Head of caudate nucleus (tissue), 42 donors: ENCODE measurements at regions not wholly inside any gene's neighbourhood (a gene's known extent, or its start where the extent isn't known, plus 50 kb on each side); places are given as distances from the start of the nearest gene placed in this dataset.
"Not testable (repeated sequence)": the region's sequence is repeated elsewhere in the genome, so short reads cannot be mapped to it uniquely, and the experiment has no call there.

Experiments used
- DNase-seq, 42 donors: peaks; one replicate each; pipeline versions ENCODE4 v3.0.0 to v3.0.0-alpha.2; 2020 to 2021; ENCODE audit warnings: mixed read lengths in 7 of 42
- intact Hi-C: fragments of 100-400 bp; cut with DNase I; formaldehyde crosslinking; loops from one replicate; pipeline ENCODE4 v1.15.0; 2022

- intact Hi-C loops: no loop called here
- DNase-seq: no peak
Observed at GRCh38 chr5:7244208-7244607, 151.7 kb upstream of the ADCY2 start.

GRCh38 chr5:7245121-7245651, 150.8 kb upstream of the ADCY2 start:
- intact Hi-C loops: no loop called here
- DNase-seq: no peak

- intact Hi-C loops: no loop called here
- DNase-seq: no peak
Observed at GRCh38 chr5:7246287-7246686, 149.7 kb upstream of the ADCY2 start.

- peak in 4 of 42 donors; percentile 12 to 20 (median 14) for DNase-seq
- intact Hi-C loops: no loop called here
Observed at GRCh38 chr5:7250004-7250403, 145.9 kb upstream of the ADCY2 start.

GRCh38 chr5:7250611-7251010, 145.3 kb upstream of the ADCY2 start:
- intact Hi-C loops: no loop called here
- DNase-seq: no peak

- intact Hi-C loops: no loop called here
Observed at GRCh38 chr5:7251132-7251531, 144.8 kb upstream of the ADCY2 start.

GRCh38 chr5:7261049-7261448, 134.9 kb upstream of the ADCY2 start:
- intact Hi-C loops: no loop called here
- DNase-seq: peak in 7 of 42 donors; percentile 8 to 59 (median 17)

More at GRCh38 chr5:7251132-7251531, 144.8 kb upstream of the ADCY2 start:
- DNase-seq: no peak

GRCh38 chr5:7261900-7262299, 134.0 kb upstream of the ADCY2 start:
- no peak for DNase-seq
- intact Hi-C loops: no loop called here

GRCh38 chr5:7263398-7264015, 132.4 kb upstream of the ADCY2 start:
- DNase-seq, intact Hi-C loops: not testable (repeated sequence)

GRCh38 chr5:7265776-7266175, 130.2 kb upstream of the ADCY2 start:
- intact Hi-C loops, DNase-seq: not testable (repeated sequence)

GRCh38 chr5:7268722-7269121, 127.2 kb upstream of the ADCY2 start:
- DNase-seq, intact Hi-C loops: not testable (repeated sequence)

GRCh38 chr5:7269591-7270274, 126.2 kb upstream of the ADCY2 start:
- intact Hi-C loops: no loop called here
- no peak for DNase-seq

- DNase-seq: no peak
Observed at GRCh38 chr5:7271435-7272084, 124.4 kb upstream of the ADCY2 start.

GRCh38 chr5:7272408-7272965, 123.5 kb upstream of the ADCY2 start:
- intact Hi-C loops: no loop called here
- no peak for DNase-seq

More at GRCh38 chr5:7271435-7272084, 124.4 kb upstream of the ADCY2 start:
- intact Hi-C loops: no loop called here

- intact Hi-C loops: no loop called here
- DNase-seq: no peak
Observed at GRCh38 chr5:7274203-7274602, 121.7 kb upstream of the ADCY2 start.

- DNase-seq, intact Hi-C loops: not testable (repeated sequence)
Observed at GRCh38 chr5:7289634-7290033, 106.3 kb upstream of the ADCY2 start.

- DNase-seq, intact Hi-C loops: not testable (repeated sequence)
Observed at GRCh38 chr5:7297821-7298220, 98.1 kb upstream of the ADCY2 start.

- DNase-seq, intact Hi-C loops: not testable (repeated sequence)
Observed at GRCh38 chr5:7299731-7300130, 96.2 kb upstream of the ADCY2 start.

GRCh38 chr5:7305000-7305674, 90.8 kb upstream of the ADCY2 start:
- DNase-seq, intact Hi-C loops: not testable (repeated sequence)
